Gastrocnemius medialis (tissue), 4 donors: ENCODE measurements at regions not wholly inside any gene's neighbourhood (a gene's known extent, or its start where the extent isn't known, plus 50 kb on each side); places are given as distances from the start of the nearest gene placed in this dataset.

Source experiments
- POLR2A ChIP-seq, 2 donors: fragments of 450-650 bp; IDR thresholded peaks; one replicate each; pipeline ENCODE4 v1.6.1; 2017; ENCODE audit warnings: antibody characterized with exemption in 2 of 2, mild to moderate bottlenecking in 2 of 2, moderate library complexity in 2 of 2
- TF ChIP-seq, protein P1 (sequence below), 5 experiments: fragments of 450-650 bp in 3 of 5; fragments of 200-600 bp in 2 of 5; sonication (generic) in 2 of 5; IDR thresholded peaks in 4 of 5; conservative IDR thresholded peaks in 1 of 5; 1 replicate in 4 of 5; 2 replicates in 1 of 5; pipeline ENCODE4 v1.5.1; 2016 to 2019; ENCODE audit warnings: antibody characterized with exemption in 5 of 5, mild to moderate bottlenecking in 3 of 5, moderate library complexity in 3 of 5

DNA sequence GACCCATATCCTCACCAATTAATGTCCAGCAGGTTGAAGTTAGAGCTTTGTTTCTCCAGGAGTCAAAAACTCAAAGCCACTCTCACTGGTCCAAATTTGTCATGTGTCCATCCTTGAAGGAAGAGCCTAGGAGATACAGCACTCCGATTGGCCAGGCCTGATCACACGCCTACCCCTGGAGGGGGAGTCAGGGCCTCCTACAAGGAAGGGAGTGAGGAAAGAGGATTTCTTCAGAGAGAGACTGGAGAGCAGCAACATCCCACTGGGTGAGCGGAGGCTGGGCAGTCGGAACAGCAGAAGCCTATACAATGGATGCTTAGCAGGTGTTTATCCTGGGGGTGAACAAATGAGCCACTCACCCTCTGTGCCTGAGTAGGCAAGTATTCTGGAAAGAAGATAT lies 113.9 kb downstream of the TRIM29 start:
- TF ChIP-seq, protein P1, sequence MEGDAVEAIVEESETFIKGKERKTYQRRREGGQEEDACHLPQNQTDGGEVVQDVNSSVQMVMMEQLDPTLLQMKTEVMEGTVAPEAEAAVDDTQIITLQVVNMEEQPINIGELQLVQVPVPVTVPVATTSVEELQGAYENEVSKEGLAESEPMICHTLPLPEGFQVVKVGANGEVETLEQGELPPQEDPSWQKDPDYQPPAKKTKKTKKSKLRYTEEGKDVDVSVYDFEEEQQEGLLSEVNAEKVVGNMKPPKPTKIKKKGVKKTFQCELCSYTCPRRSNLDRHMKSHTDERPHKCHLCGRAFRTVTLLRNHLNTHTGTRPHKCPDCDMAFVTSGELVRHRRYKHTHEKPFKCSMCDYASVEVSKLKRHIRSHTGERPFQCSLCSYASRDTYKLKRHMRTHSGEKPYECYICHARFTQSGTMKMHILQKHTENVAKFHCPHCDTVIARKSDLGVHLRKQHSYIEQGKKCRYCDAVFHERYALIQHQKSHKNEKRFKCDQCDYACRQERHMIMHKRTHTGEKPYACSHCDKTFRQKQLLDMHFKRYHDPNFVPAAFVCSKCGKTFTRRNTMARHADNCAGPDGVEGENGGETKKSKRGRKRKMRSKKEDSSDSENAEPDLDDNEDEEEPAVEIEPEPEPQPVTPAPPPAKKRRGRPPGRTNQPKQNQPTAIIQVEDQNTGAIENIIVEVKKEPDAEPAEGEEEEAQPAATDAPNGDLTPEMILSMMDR (IDR thresholded peaks at IDR 0.05 in 4 of 5, conservative IDR thresholded peaks at IDR 0.05 in 1 of 5): no peak
- TF ChIP-seq POLR2A (IDR thresholded peaks at IDR 0.05): no peak
